IPS-NIHi7 (cell line): ENCODE measurements at regions not wholly inside any gene's neighbourhood (a gene's known extent, or its start where the extent isn't known, plus 50 kb on each side); places are given as distances from the start of the nearest gene placed in this dataset.

Experiments used
- DNase-seq: peaks from one replicate; pipeline ENCODE4 v3.0.0; 2012; ENCODE audit warnings: mixed read lengths; ENCODE audit errors: extremely low spot score

- no peak for DNase-seq
Measured at GRCh38 chr2:134200036-134200618, 53.7 kb upstream of the MGAT5 start.

GRCh38 chr2:134201533-134201932 lies 52.3 kb upstream of the MGAT5 start:
- DNase-seq, result no peak

- DNase-seq, result no peak
Measured at GRCh38 chr2:134202371-134202770, 51.5 kb upstream of the MGAT5 start.

- DNase-seq, result no peak
Measured at GRCh38 chr2:134203175-134203574, 50.7 kb upstream of the MGAT5 start.
